Right lobe of liver (tissue), 6 donors: ENCODE measurements at regions not wholly inside any gene's neighbourhood (a gene's known extent, or its start where the extent isn't known, plus 50 kb on each side); places are given as distances from the start of the nearest gene placed in this dataset.

Source experiments
- ATAC-seq, 4 donors: fragments of 200-7000 bp; cut with Tn5 transposase; one replicate each; pipeline ENCODE4 v1.9.1; 2020; ENCODE audit warnings: mild to moderate bottlenecking in 4 of 4, moderate library complexity in 4 of 4
- DNase-seq, 3 donors: peaks; one replicate each; pipeline ENCODE4 v3.0.0-alpha.2; 2020
- H3K27ac ChIP-seq, 3 donors: fragments of 200-600 bp; one replicate each; pipeline ENCODE4 v1.8.0; 2022
- H3K27me3 ChIP-seq, 2 donors: fragments of 200-600 bp; one replicate each; pipeline ENCODE4 v1.8.0; 2022
- H3K36me3 ChIP-seq, 4 donors: fragments of 200-600 bp; sonication (generic) in 1 of 4; one replicate each; pipeline versions ENCODE4 v1.5.1 to v1.8.0; 2017 to 2022; ENCODE audit warnings: control low read depth in 1 of 4
- H3K4me1 ChIP-seq, 4 donors: fragments of 200-600 bp; sonication (generic) in 1 of 4; one replicate each; pipeline versions ENCODE4 v1.5.1 to v1.8.0; 2017 to 2022; ENCODE audit warnings: control low read depth in 1 of 4
- H3K4me3 ChIP-seq, 3 donors: fragments of 200-600 bp; one replicate each; pipeline ENCODE4 v1.8.0; 2022
- H3K9me3 ChIP-seq, 4 donors: fragments of 200-600 bp; sonication (generic) in 1 of 4; one replicate each; pipeline versions ENCODE4 v1.5.1 to v1.8.0; 2017 to 2022; ENCODE audit warnings: control low read depth in 1 of 4
- CTCF ChIP-seq, 4 donors: fragments of 200-600 bp in 3 of 4; fragments of 450-650 bp in 1 of 4; IDR thresholded peaks; one replicate each; pipeline versions ENCODE4 v1.5.1 to v1.8.0; 2016 to 2022; ENCODE audit warnings: antibody characterized with exemption in 4 of 4, mild to moderate bottlenecking in 2 of 4
- POLR2A ChIP-seq: fragments of 450-650 bp; IDR thresholded peaks from one replicate; pipeline ENCODE4 v1.6.1; 2017; ENCODE audit warnings: antibody characterized with exemption, mild to moderate bottlenecking
- WGBS: methylation state at CpG from one replicate; pipeline ENCODE4 v1.1.6; 2018; ENCODE audit warnings: low coverage, low lambda C conversion rate; ENCODE audit not compliant: insufficient coverage; ENCODE audit errors: missing lambda C conversion rate; 5-methylcytosine and 5-hydroxymethylcytosine counted together
- intact Hi-C, 2 donors: fragments of 100-400 bp; cut with DNase I; formaldehyde crosslinking; loops; one replicate each; pipeline versions ENCODE4 v1.11.2 to v1.14.1; 2022
- donor health status: DM: no; HTN: yes; CAD: no.
- donor health status: DM: no; HTN: no; CAD: no.
- donor health status: DM: no; HTN: no; CAD: no.
- donor health status: DM: no; HTN: yes; CAD: no.
- donor health status: DM: no; HTN: yes; CAD: no.

GRCh38 chrY:8582277-8582850, 754.9 kb upstream of the TSPY4 start:
- ATAC-seq, result no peak
- H3K9me3 ChIP-seq, result no peaks in the 10 kb centered on the region
- H3K4me3 ChIP-seq, result no peak overlapping the region
- TF ChIP-seq CTCF (IDR thresholded peaks at IDR 0.05) (no peak), POLR2A (no peak)
- intact Hi-C loops, result no loop called here
- no peaks in the 10 kb centered on the region for H3K36me3 ChIP-seq
- no peak overlapping the region for H3K27ac ChIP-seq
- DNase-seq, result no peak
- no CpG with 5 or more reads among the region's 1 CpG for WGBS
- H3K27me3 ChIP-seq, result no peaks in the 10 kb centered on the region
- no peaks in the 10 kb centered on the region for H3K4me1 ChIP-seq

GRCh38 chrY:8583191-8583590, 754.1 kb upstream of the TSPY4 start:
- no peaks in the 10 kb centered on the region for H3K36me3 ChIP-seq
- no peaks in the 10 kb centered on the region for H3K4me1 ChIP-seq
- DNase-seq (no peak), ATAC-seq (no peak)
- no CpG with 5 or more reads among the region's 4 CpGs for WGBS
- no peak for TF ChIP-seq POLR2A
- no peak for TF ChIP-seq CTCF (IDR thresholded peaks at IDR 0.05)
- H3K27me3 ChIP-seq, result no peaks in the 10 kb centered on the region
- H3K9me3 ChIP-seq, result no peaks in the 10 kb centered on the region
- intact Hi-C loops, result no loop called here
- H3K27ac ChIP-seq, result no peak overlapping the region
- no peak overlapping the region for H3K4me3 ChIP-seq

- WGBS, result no CpG with 5 or more reads among the region's 2 CpGs
These were observed 746.6 kb upstream of the TSPY4 start for GRCh38 chrY:8590641-8591040.

DNA sequence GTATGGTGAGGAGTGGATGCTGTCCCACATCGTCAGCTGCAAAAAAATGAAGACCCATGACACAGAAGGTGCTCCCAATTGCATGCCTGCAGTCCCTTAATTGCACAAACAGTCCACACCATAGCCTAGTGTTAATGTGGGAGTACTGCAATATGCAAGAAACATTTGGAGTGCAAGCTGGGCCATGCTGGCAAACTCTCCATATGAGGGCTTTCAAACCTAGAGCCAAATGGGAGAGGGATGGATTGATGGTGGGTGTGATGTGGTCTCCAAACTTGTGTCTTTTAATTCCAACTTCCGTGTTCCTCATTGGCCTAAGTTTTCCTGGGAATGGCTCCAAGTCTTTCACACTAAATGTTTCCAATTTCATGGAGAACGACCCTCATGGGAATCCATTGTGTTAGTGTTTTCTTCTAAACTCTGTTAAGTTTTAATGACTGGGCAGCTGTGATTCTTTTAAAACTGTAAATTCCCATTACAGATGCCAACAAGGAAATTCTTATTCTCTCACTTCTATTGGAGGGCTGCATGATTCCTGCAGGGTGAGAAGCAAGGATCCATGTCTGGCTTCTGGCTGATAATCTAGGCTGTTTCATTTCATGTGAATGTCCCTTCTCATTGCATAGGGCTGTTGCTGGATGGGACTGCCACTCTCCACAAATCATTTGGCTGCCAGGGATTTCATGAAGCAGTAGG, 745.3 kb upstream of the TSPY4 start:
- no peak for TF ChIP-seq CTCF (IDR thresholded peaks at IDR 0.05)
- no peak for TF ChIP-seq POLR2A
- no peak overlapping the region for H3K27ac ChIP-seq
- no peaks in the 10 kb centered on the region for H3K27me3 ChIP-seq
- H3K36me3 ChIP-seq, result no peaks in the 10 kb centered on the region
- H3K4me1 ChIP-seq, result no peaks in the 10 kb centered on the region
- DNase-seq (no peak), ATAC-seq (no peak)
- H3K9me3 ChIP-seq, result no peaks in the 10 kb centered on the region
- H3K4me3 ChIP-seq, result no peak overlapping the region
- intact Hi-C loops, result no loop called here
- no CpG with 5 or more reads among the region's 3 CpGs for WGBS

More at GRCh38 chrY:8590641-8591040, 746.6 kb upstream of the TSPY4 start:
- Histone ChIP-seq H3K36me3 (no peaks in the 10 kb centered on the region), H3K4me3 (no peak overlapping the region), H3K27ac (no peak overlapping the region), H3K27me3 (no peaks in the 10 kb centered on the region), H3K9me3 (no peaks in the 10 kb centered on the region), H3K4me1 (no peaks in the 10 kb centered on the region)
- TF ChIP-seq CTCF (IDR thresholded peaks at IDR 0.05), result no peak
- no peak for TF ChIP-seq POLR2A
- intact Hi-C loops, result no loop called here
- DNase-seq (no peak), ATAC-seq (no peak)
